ENCODE measurements at regions not wholly inside any gene's neighbourhood (a gene's known extent, or its start where the extent isn't known, plus 50 kb on each side); places are given as distances from the start of the nearest gene placed in this dataset.

GRCh38 chr16:66154801-66155200 is 211.7 kb upstream of the CDH5 start:
- TF ChIP-seq POU2F2 (IDR thresholded peaks at IDR 0.05; ENCODE audit: low read depth, low read length), result no peak
- TF ChIP-seq POLR2AphosphoS5 (IDR thresholded peaks at IDR 0.05; ENCODE audit: low read depth, low read length), result no peak
- TF ChIP-seq POLR2A (IDR thresholded peaks at IDR 0.05; ENCODE audit: low read depth, low read length), result no peak
- TF ChIP-seq SPI1 (IDR thresholded peaks at IDR 0.05; ENCODE audit: low read depth, low read length), result no peak
- TF ChIP-seq TAF1 (IDR thresholded peaks at IDR 0.05; ENCODE audit: low read depth, low read length), result no peak
